ENCODE measurements at regions not wholly inside any gene's neighbourhood (a gene's known extent, or its start where the extent isn't known, plus 50 kb on each side); places are given as distances from the start of the nearest gene placed in this dataset.
A peak's percentile ranks its signal among the peaks of the same experiment; 100 is the strongest.

- DNase-seq: no peak
These were observed 529.2 kb downstream of the EPHA4 start for GRCh38 chr2:221042926-221043325.

- DNase-seq: no peak
These were observed 527.3 kb downstream of the EPHA4 start for GRCh38 chr2:221044781-221045180.

DNA sequence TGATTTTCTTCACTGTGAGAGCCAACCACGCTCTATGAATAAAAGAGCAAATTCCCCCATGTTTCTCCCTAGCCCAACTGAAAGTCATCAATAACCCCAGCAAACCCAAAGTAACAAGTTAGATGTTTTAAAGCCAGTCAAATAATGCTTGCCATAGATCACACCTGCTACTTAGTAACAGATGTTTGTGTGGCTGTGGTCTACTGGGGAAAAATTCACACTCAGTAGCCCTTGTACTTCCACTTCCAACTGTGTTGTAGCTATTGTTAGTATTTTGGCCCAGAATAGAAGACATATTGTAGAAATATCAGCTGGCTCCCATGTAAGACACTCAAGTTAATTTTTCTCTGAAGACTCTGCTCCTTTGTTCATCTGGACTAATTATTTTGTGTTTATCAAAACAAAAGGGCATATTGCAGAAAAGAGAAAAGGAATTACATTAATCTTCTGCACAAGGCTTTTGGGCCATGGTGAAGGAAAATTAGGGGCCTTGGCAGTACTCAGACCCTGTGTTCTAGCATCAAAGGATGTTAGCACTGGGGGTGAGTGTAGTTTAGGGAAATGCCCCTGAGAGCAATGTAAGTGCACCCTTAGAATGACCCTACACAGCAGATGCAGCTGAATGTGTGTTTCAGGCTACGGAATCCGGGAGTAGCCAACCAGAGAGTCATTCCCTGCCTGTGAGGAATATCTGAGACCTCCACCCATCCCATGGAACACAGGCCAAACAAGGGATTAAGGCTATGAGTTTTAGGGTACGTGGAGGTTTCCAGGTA lies 521.9 kb downstream of the EPHA4 start:
- DNase-seq: no peak

DNA sequence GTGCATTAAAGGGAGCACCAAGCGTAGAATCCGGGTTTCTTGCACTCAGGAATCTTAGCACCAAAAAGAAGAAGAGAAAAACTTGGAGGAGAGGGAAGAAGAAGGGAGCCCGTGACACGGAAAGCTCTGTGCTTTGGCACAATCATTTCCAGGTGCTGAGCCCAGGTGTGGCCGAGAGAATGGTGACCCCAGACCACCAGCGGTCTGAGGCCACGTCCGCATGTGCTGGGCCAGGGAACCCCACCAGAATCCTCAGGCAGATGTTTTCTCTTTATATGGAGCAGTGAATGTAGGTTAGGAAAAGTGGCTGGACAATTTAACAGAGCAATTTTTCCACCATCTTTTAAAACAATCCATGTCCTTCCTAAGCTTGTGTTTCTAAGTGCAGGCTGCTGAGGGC lies 520.9 kb downstream of the EPHA4 start:
- DNase-seq: no peak

DNA sequence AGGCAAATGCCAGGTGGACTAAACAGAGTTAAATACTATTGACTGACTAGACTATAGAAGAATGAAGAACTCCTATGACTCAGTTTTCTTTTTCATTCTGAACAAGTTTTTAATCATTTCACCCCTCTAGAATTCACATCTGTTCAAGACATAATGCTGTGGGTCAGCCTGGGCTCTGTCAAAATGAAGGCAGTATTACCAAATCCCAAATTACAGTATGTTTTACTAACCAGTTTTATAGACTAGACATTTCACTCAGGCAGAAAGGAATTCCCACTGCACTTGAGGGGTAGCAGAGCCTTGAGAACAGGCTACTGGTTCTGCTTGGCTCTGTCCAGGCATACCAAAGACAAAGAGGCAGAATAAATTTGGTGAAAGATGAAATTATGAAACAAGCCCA lies 511.7 kb downstream of the EPHA4 start:
- no peak for DNase-seq

DNA sequence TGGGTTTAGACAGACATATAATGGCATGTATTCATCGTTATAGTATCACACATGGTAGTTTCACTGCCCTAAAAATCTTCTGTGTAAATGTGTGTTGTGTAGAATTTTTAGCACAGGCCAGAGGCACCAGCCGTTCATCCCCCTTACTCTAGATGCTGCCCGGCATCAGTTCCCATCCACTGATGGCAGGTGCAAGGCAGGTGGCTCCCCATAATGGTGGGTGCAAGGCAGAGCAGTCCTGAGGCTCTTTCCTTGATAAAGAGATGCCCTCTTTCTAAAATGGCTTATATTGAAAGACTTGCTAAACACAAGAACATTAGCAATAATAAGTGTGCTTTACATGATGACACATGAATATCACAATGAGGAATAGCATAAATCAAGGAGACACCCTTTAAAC lies 508.5 kb downstream of the EPHA4 start:
- DNase-seq: no peak

GRCh38 chr2:221064058-221064854 lies 507.8 kb downstream of the EPHA4 start:
- no peak for DNase-seq

DNA sequence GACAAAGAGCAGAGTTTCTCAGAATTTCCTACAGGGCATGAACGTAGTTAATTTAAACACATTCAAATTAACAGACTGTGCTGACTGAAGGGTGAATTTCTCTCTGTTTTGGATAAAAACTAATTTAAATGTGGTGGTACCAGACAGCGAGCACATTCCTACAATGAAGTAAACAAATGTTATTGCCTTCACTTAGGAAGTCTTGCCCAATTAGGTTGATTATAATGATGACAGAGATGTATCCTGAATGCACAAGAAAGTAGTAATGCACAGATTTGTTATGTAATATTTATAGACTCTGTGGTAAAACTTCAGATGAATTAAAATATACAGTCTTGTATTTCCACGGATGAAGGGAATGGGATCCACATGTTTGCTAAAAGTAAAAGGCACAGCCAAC lies 507.2 kb downstream of the EPHA4 start:
- no peak for DNase-seq

DNA sequence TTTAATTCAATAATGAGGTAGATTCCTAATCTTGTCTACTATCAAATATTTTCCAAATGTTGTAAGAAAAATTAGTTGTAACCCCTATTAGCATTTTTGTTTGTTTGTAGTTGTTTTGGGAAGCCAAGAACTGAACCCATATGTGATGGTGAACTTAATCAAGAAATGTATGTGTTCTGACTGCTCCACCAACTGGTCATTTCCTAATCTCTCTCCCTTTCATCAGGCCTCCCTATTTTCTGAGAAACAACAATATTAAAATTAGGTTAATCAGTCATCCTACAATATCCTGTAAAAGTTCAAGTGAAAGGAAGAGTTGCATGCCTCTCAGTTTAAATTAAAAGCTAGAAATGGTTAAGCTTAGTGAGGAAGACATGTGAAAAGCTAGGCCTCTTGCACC lies 504.0 kb downstream of the EPHA4 start:
- DNase-seq: no peak

GRCh38 chr2:221070106-221070505 lies 502.0 kb downstream of the EPHA4 start:
- no peak for DNase-seq

DNA sequence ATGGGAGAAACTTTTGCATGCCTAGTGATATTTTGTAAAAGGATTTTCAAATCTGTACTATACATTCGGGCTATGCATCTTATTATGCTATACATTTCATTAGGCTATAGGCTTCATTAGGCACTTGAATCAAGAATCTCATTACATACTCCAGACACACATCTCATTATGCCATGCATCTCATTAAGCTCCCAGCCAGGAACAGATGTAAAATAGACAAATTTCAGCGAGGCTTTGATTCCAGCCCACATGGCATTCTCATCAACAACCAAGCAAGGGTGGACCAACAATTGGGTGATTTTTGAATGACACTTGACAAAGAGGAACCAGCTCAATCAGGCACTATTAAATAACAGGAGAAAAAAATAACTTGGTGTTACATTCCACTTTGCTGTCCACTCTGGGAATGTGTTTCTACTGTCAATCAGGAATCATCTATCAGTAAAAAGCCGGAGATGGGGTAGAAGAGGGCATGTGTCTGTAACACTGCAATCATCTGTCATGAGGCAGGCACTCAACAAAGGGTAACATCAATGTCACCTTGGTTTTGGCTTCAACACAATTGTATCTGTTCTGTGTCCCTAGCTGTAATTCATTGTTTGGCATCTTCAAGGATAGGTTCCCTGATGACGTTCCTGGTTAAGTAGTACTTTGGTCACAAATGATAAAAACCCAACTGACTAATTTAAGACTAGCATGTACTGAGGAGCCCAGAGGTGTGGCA lies 498.6 kb downstream of the EPHA4 start:
- DNase-seq: no peak

- DNase-seq: no peak
These were observed 497.9 kb downstream of the EPHA4 start for GRCh38 chr2:221074238-221074637.

GRCh38 chr2:221075203-221075602 lies 496.9 kb downstream of the EPHA4 start:
- DNase-seq: no peak

DNA sequence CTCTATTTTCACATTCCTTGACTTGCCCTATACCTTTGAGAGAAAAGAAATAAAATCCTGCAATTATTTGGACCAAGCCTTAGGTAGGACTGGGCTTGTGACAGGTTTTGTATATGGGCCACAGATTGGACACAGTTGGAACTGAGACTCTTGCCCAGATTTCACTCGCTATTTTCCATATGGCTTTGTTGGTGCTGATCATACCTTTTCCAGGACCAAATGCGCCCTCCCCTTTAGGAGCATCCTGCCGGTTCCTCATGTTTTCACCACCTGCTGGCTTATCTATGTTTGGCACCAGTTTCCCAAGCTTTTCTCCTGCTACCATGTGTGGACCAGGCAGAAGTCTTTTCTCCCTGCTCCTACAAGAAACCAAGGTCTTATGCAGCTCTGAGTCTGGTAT lies 494.9 kb downstream of the EPHA4 start:
- no peak for DNase-seq

DNA sequence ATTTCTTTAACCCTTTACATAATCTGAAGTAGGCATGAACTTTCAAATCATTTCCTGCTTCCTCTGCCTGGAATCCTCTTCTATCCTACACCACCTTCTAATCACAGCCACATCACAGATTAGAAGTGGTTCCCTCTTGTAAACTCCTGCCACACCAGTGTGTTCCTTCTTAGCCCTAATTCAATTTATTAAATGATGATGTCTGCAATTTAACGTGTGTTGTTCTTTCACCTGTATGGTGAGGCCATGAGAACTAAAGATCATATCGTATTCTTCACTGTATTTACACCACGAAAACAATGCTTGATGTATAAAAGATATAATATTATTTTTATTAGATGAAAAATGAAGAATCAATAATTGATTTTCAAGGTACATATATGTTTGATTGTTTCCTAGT lies 494.3 kb downstream of the EPHA4 start:
- DNase-seq: no peak

- DNase-seq: peak; percentile 4
These were observed 486.7 kb downstream of the EPHA4 start for GRCh38 chr2:221085341-221085900.

DNA sequence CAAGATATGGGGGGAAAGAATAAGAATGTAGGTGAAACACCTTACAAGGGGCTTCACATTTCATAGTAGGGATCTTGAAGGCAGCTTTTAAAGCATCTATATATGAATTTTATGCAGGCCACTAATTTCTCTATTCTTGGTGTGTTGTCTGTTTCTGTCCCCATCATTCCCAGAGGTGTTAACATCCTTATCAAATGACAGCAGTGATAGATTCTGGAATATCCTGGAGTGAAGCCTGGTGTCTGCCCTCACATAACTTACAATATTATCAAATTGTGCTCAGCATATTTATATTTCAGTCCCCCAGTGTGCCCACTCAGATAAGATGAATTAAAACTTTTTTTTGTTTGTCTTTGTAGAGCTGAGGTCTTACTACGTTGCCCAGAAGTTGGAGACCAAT lies 486.2 kb downstream of the EPHA4 start:
- DNase-seq: no peak

GRCh38 chr2:221087779-221088178 lies 484.3 kb downstream of the EPHA4 start:
- DNase-seq: no peak

- peak; percentile 52 for DNase-seq
These were observed 483.6 kb downstream of the EPHA4 start for GRCh38 chr2:221088506-221088905.

DNA sequence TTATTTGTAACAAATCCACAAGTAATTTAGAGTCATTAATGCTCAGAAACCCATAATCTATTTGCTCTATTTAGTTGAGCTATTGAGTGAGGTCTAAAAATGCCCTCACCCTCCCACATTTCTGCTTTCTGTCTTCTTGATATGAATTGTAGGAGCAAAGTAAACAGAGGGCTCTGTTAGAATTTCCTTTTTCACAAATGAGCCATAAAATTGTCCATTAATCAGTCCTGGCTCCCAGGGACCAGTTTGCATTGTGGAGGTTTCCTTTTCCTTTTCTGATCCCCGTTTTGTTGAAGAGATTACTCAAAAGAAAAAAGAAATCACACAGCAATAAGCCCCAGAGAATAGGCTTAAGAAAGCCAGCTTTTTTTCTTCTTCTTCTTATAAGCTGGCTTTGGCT lies 476.7 kb downstream of the EPHA4 start:
- DNase-seq: peak; percentile 3

GRCh38 chr2:221096706-221097567 lies 475.2 kb downstream of the EPHA4 start:
- no peak for DNase-seq

GRCh38 chr2:221097568-221097915 lies 474.6 kb downstream of the EPHA4 start:
- DNase-seq: no peak

GRCh38 chr2:221097949-221098348 lies 474.2 kb downstream of the EPHA4 start:
- no peak for DNase-seq

Measured in NCI-H146 (cell line).